ENCODE measurements at regions not wholly inside any gene's neighbourhood (a gene's known extent, or its start where the extent isn't known, plus 50 kb on each side); places are given as distances from the start of the nearest gene placed in this dataset.
"Not testable (repeated sequence)": the region's sequence is repeated elsewhere in the genome, so short reads cannot be mapped to it uniquely, and the experiment has no call there.

- no peaks in the 10 kb centered on the region for H3K4me1 Mint-ChIP-seq
- peaks cover 8% of the 10 kb centered on the region for H3K9me3 Mint-ChIP-seq (ENCODE audit: low read depth)
- CTCF ChIA-PET: no interaction called here
- ATAC-seq: no peak
- H3K4me3 Mint-ChIP-seq: no peak overlapping the region
- no peak overlapping the region for H3K27ac Mint-ChIP-seq
- H3K36me3 Mint-ChIP-seq: no peaks in the 10 kb centered on the region
- no peaks in the 10 kb centered on the region for H3K27me3 Mint-ChIP-seq
- no peak for DNase-seq
Observed at GRCh38 chr14:87255058-87255457, 737.9 kb downstream of the GALC start.

GRCh38 chr14:87254331-87254874 is 738.6 kb downstream of the GALC start:
- Mint-ChIP-seq H3K27me3 (no peaks in the 10 kb centered on the region), H3K4me1 (no peaks in the 10 kb centered on the region), H3K36me3 (no peaks in the 10 kb centered on the region), H3K27ac (no peak overlapping the region), H3K4me3 (no peak overlapping the region), H3K9me3 (ENCODE audit: low read depth) (peaks cover 8% of the 10 kb centered on the region)
- CTCF ChIA-PET: no interaction called here
- ATAC-seq (no peak), DNase-seq (no peak)

- H3K4me3 Mint-ChIP-seq; H3K36me3 Mint-ChIP-seq; ATAC-seq; H3K27ac Mint-ChIP-seq; CTCF ChIA-PET; H3K9me3 Mint-ChIP-seq (ENCODE audit: low read depth); DNase-seq; H3K4me1 Mint-ChIP-seq; H3K27me3 Mint-ChIP-seq: not testable (repeated sequence)
Observed at GRCh38 chr14:87253791-87254190, 739.2 kb downstream of the GALC start.

GRCh38 chr14:87252103-87252502 is 740.9 kb downstream of the GALC start:
- no peak overlapping the region for H3K4me3 Mint-ChIP-seq

GRCh38 chr14:87251011-87251410 is 742.0 kb downstream of the GALC start:
- ATAC-seq: no peak
- Mint-ChIP-seq H3K27ac (no peak overlapping the region), H3K36me3 (no peaks in the 10 kb centered on the region), H3K27me3 (no peaks in the 10 kb centered on the region), H3K4me3 (no peak overlapping the region), H3K4me1 (no peaks in the 10 kb centered on the region), H3K9me3 (ENCODE audit: low read depth) (peaks cover 7% of the 10 kb centered on the region)
- CTCF ChIA-PET: no interaction called here
- no peak for DNase-seq

More at GRCh38 chr14:87252103-87252502, 740.9 kb downstream of the GALC start:
- CTCF ChIA-PET: no interaction called here
- DNase-seq (no peak), ATAC-seq (no peak)
- Mint-ChIP-seq H3K9me3 (ENCODE audit: low read depth) (peaks cover 7% of the 10 kb centered on the region), H3K27ac (no peak overlapping the region), H3K27me3 (no peaks in the 10 kb centered on the region), H3K4me1 (no peaks in the 10 kb centered on the region), H3K36me3 (no peaks in the 10 kb centered on the region)

GRCh38 chr14:87241018-87241768 is 751.8 kb downstream of the GALC start:
- no peak for ATAC-seq
- Mint-ChIP-seq H3K4me3 (no peak overlapping the region), H3K9me3 (ENCODE audit: low read depth) (peaks cover 4% of the 10 kb centered on the region), H3K27ac (no peak overlapping the region), H3K27me3 (no peaks in the 10 kb centered on the region), H3K4me1 (no peaks in the 10 kb centered on the region), H3K36me3 (no peaks in the 10 kb centered on the region)
- CTCF ChIA-PET: no interaction called here
- DNase-seq: no peak

GRCh38 chr14:87240319-87240718 is 752.7 kb downstream of the GALC start:
- H3K4me3 Mint-ChIP-seq; DNase-seq; H3K36me3 Mint-ChIP-seq; ATAC-seq; H3K4me1 Mint-ChIP-seq; H3K9me3 Mint-ChIP-seq (ENCODE audit: low read depth); H3K27me3 Mint-ChIP-seq; H3K27ac Mint-ChIP-seq; CTCF ChIA-PET: not testable (repeated sequence)

GRCh38 chr14:87233806-87234384 is 759.1 kb downstream of the GALC start:
- ATAC-seq (no peak), DNase-seq (no peak)
- Mint-ChIP-seq H3K4me1 (no peaks in the 10 kb centered on the region), H3K36me3 (no peaks in the 10 kb centered on the region), H3K9me3 (ENCODE audit: low read depth) (peaks cover 7% of the 10 kb centered on the region), H3K27me3 (no peaks in the 10 kb centered on the region), H3K27ac (no peak overlapping the region), H3K4me3 (no peak overlapping the region)
- CTCF ChIA-PET: no interaction called here

- no peak overlapping the region for H3K27ac Mint-ChIP-seq
- no peak overlapping the region for H3K4me3 Mint-ChIP-seq
- no peaks in the 10 kb centered on the region for H3K27me3 Mint-ChIP-seq
- CTCF ChIA-PET: no interaction called here
- ATAC-seq: no peak
- no peaks in the 10 kb centered on the region for H3K4me1 Mint-ChIP-seq
- H3K9me3 Mint-ChIP-seq (ENCODE audit: low read depth): peaks cover 7% of the 10 kb centered on the region
- H3K36me3 Mint-ChIP-seq: no peaks in the 10 kb centered on the region
- DNase-seq: no peak
Observed at GRCh38 chr14:87233266-87233665, 759.7 kb downstream of the GALC start.

- CTCF ChIA-PET: no interaction called here
- H3K4me1 Mint-ChIP-seq: no peaks in the 10 kb centered on the region
- H3K9me3 Mint-ChIP-seq (ENCODE audit: low read depth): peaks cover 4% of the 10 kb centered on the region
Observed at GRCh38 chr14:87231336-87232026, 761.5 kb downstream of the GALC start.

GRCh38 chr14:87230726-87231125 is 762.3 kb downstream of the GALC start:
- no peaks in the 10 kb centered on the region for H3K36me3 Mint-ChIP-seq
- CTCF ChIA-PET: no interaction called here
- peaks cover 4% of the 10 kb centered on the region for H3K9me3 Mint-ChIP-seq (ENCODE audit: low read depth)
- DNase-seq (no peak), ATAC-seq (no peak)
- no peaks in the 10 kb centered on the region for H3K27me3 Mint-ChIP-seq
- no peak overlapping the region for H3K27ac Mint-ChIP-seq
- H3K4me1 Mint-ChIP-seq: no peaks in the 10 kb centered on the region
- no peak overlapping the region for H3K4me3 Mint-ChIP-seq

More at GRCh38 chr14:87231336-87232026, 761.5 kb downstream of the GALC start:
- H3K4me3 Mint-ChIP-seq: no peak overlapping the region
- DNase-seq (no peak), ATAC-seq (no peak)
- H3K27ac Mint-ChIP-seq: no peak overlapping the region
- no peaks in the 10 kb centered on the region for H3K36me3 Mint-ChIP-seq
- no peaks in the 10 kb centered on the region for H3K27me3 Mint-ChIP-seq

GRCh38 chr14:87229131-87229530 is 763.9 kb downstream of the GALC start:
- CTCF ChIA-PET: no interaction called here
- H3K9me3 Mint-ChIP-seq (ENCODE audit: low read depth): peaks cover 4% of the 10 kb centered on the region
- H3K36me3 Mint-ChIP-seq: no peaks in the 10 kb centered on the region
- H3K27ac Mint-ChIP-seq: no peak overlapping the region
- H3K4me3 Mint-ChIP-seq: no peak overlapping the region
- no peak for DNase-seq
- no peaks in the 10 kb centered on the region for H3K4me1 Mint-ChIP-seq
- no peak for ATAC-seq
- no peaks in the 10 kb centered on the region for H3K27me3 Mint-ChIP-seq

GRCh38 chr14:87217023-87217422 is 776.0 kb downstream of the GALC start:
- no peaks in the 10 kb centered on the region for H3K36me3 Mint-ChIP-seq
- no peak overlapping the region for H3K27ac Mint-ChIP-seq
- ATAC-seq: no peak

GRCh38 chr14:87214558-87214957 is 778.4 kb downstream of the GALC start:
- DNase-seq (no peak), ATAC-seq (no peak)
- Mint-ChIP-seq H3K36me3 (no peaks in the 10 kb centered on the region), H3K9me3 (ENCODE audit: low read depth) (peaks cover 6% of the 10 kb centered on the region), H3K4me3 (no peak overlapping the region), H3K4me1 (no peaks in the 10 kb centered on the region), H3K27ac (no peak overlapping the region), H3K27me3 (no peaks in the 10 kb centered on the region)
- CTCF ChIA-PET: no interaction called here

More at GRCh38 chr14:87217023-87217422, 776.0 kb downstream of the GALC start:
- DNase-seq: no peak
- CTCF ChIA-PET: no interaction called here
- Mint-ChIP-seq H3K27me3 (no peaks in the 10 kb centered on the region), H3K9me3 (ENCODE audit: low read depth) (peaks cover 3% of the 10 kb centered on the region), H3K4me1 (no peaks in the 10 kb centered on the region), H3K4me3 (no peak overlapping the region)

Measured in activated CD8-positive, alpha-beta memory T cell treated with anti-CD3 and anti-CD28 coated beads, Interleukin-2, amount 10 ng/mL, durations not matched to agents 7 days and 5 days (primary cell).